GM12864 (cell line): ENCODE measurements at regions not wholly inside any gene's neighbourhood (a gene's known extent, or its start where the extent isn't known, plus 50 kb on each side); places are given as distances from the start of the nearest gene placed in this dataset.

Experiments used
- DNase-seq: peaks from one replicate; pipeline ENCODE4 v3.0.0-alpha.2; 2011; ENCODE audit warnings: low read depth
- H3K4me3 ChIP-seq: 2 replicates; pipeline ENCODE4 v1.5.1; 2011; ENCODE audit warnings: mild to moderate bottlenecking, low read depth, low read length, control low read depth
- TF ChIP-seq, protein P1 (sequence below): IDR thresholded peaks from 2 replicates; pipeline ENCODE4 v1.5.1; 2011; ENCODE audit warnings: low read depth, mild to moderate bottlenecking, moderate library complexity, low read length, control low read depth, inconsistent platforms; ENCODE audit errors: missing control alignments

DNA sequence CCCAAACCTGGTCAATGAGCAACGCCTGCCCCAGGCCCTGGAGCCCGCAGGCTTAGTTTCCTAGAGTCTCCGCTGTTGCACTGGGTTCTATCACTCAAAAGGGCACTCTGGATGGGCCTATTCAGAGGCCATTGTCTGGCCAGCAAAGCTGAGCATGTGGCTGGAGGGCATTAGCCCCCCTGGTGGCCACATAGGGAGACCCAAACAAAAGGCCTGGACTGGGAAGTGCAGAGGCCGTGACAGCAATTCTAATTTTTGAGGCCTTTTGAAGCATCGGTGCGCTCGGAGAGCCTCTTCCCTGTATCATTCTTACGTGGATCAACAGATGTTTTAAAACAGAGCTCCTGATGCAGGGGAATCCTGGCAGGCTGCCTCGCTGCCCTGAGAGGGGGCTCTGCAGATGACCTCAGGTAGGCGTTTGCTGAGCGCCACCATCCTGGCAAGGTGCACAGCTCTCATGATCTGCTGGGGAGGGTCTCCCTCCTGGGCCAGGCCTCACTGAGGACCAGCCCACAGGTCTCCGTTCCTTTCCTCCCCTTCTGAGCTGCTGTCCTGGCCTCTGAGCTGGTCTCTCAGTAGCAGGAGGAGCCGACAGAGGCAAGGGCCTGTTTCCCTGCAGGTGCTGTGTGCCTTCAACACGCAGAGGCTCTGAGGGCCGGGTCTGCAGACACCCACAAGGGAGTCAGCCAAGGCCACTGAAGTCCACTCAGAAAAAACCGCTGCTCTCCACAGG is 190.5 kb downstream of the URI1 start:
- H3K4me3 ChIP-seq = no peak overlapping the region
- TF ChIP-seq, protein P1, sequence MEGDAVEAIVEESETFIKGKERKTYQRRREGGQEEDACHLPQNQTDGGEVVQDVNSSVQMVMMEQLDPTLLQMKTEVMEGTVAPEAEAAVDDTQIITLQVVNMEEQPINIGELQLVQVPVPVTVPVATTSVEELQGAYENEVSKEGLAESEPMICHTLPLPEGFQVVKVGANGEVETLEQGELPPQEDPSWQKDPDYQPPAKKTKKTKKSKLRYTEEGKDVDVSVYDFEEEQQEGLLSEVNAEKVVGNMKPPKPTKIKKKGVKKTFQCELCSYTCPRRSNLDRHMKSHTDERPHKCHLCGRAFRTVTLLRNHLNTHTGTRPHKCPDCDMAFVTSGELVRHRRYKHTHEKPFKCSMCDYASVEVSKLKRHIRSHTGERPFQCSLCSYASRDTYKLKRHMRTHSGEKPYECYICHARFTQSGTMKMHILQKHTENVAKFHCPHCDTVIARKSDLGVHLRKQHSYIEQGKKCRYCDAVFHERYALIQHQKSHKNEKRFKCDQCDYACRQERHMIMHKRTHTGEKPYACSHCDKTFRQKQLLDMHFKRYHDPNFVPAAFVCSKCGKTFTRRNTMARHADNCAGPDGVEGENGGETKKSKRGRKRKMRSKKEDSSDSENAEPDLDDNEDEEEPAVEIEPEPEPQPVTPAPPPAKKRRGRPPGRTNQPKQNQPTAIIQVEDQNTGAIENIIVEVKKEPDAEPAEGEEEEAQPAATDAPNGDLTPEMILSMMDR = no peak
- no peak for DNase-seq

DNA sequence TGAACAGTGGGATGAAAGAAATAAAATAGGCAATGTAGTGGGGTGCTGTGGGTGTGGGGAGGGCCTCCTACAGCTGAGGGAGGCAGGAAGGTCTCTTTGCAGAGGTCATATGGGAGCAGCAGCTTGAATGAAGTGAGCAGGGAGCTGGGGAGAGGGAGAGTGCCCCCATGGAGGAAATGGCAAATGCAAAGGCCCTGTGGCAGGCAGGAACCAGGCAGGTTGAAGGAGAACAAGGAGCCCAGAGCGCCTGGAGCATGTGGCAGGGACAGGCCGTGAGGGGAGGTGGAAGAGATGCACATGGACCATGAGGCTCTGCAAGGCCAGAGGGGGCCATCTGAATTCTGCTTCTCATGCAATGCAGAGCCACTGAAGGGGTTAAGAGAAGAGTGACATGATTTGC is 191.8 kb downstream of the URI1 start:
- TF ChIP-seq, protein P1 = no peak
- no peak for DNase-seq
- H3K4me3 ChIP-seq = no peak overlapping the region

GRCh38 chr19:30135093-30135757 is 193.2 kb downstream of the URI1 start:
- TF ChIP-seq, protein P1 = no peak
- no peak for DNase-seq
- no peak overlapping the region for H3K4me3 ChIP-seq

GRCh38 chr19:30135797-30136196 is 193.8 kb downstream of the URI1 start:
- no peak overlapping the region for H3K4me3 ChIP-seq
- DNase-seq = no peak
- TF ChIP-seq, protein P1 = no peak

GRCh38 chr19:30136611-30137195 is 194.7 kb downstream of the URI1 start:
- no peak overlapping the region for H3K4me3 ChIP-seq
- no peak for DNase-seq
- TF ChIP-seq, protein P1 = no peak

GRCh38 chr19:30137747-30138146 is 195.7 kb downstream of the URI1 start:
- TF ChIP-seq, protein P1 = no peak
- H3K4me3 ChIP-seq = no peak overlapping the region
- DNase-seq = no peak
